A673 (cell line): ENCODE measurements at regions not wholly inside any gene's neighbourhood (a gene's known extent, or its start where the extent isn't known, plus 50 kb on each side); places are given as distances from the start of the nearest gene placed in this dataset.

ENCODE experiments used
- BruUV-seq: library from RNA; stranded (reverse); fragments of 400-500 nt; replicated peaks from 2 replicates; lab custom pipeline; 2021; lab: Mats Ljungman, UMichigan
- CTCF ChIA-PET: fragments of 300-600 bp; sonication (Branson Sonifier 250); formaldehyde crosslinking; loops from one replicate; lab custom pipeline; 2022; ENCODE audit warnings: antibody characterized with exemption; lab: Charles Lee
- POLR2A ChIA-PET: fragments of 300-600 bp; sonication (Branson Sonifier 250); formaldehyde crosslinking; loops from one replicate; lab custom pipeline; 2022; ENCODE audit warnings: antibody characterized with exemption; ENCODE audit not compliant: low non-redundant PET; lab: Charles Lee
- DNase-seq: peaks from one replicate; pipeline ENCODE4 v3.0.0-alpha.2; 2015; ENCODE audit warnings: low spot score
- H3K27ac ChIP-seq: fragments of 200-600 bp; sonication (generic); 2 replicates; pipeline ENCODE4 v1.5.1; 2016; ENCODE audit warnings: mixed run types, low read depth, mild to moderate bottlenecking, mixed read lengths, antibody characterized with exemption, low read length; ENCODE audit not compliant: poor library complexity, severe bottlenecking
- H3K27me3 ChIP-seq: fragments of 200-600 bp; sonication (generic); replicated peaks from 2 replicates; pipeline ENCODE4 v1.6.1; 2017; ENCODE audit warnings: mixed run types, low read depth, mild to moderate bottlenecking, mixed read lengths, antibody characterized with exemption, low read length; ENCODE audit not compliant: insufficient read depth, poor library complexity
- H3K36me3 ChIP-seq: fragments of 200-600 bp; sonication (generic); 2 replicates; pipeline ENCODE4 v1.6.1; 2016; ENCODE audit warnings: mixed run types, mild to moderate bottlenecking, mixed read lengths, antibody characterized with exemption, low read length; ENCODE audit not compliant: insufficient read depth, poor library complexity, severe bottlenecking
- H3K4me1 ChIP-seq: fragments of 200-600 bp; sonication (generic); 2 replicates; pipeline ENCODE4 v1.6.1; 2017; ENCODE audit warnings: mixed run types, mild to moderate bottlenecking, mixed read lengths, antibody characterized with exemption, low read length; ENCODE audit not compliant: insufficient read depth, poor library complexity, severe bottlenecking
- H3K4me3 ChIP-seq: fragments of 200-600 bp; sonication (generic); 2 replicates; pipeline ENCODE4 v1.5.1; 2016; ENCODE audit warnings: low read depth, mixed run types, mild to moderate bottlenecking, mixed read lengths, low read length; ENCODE audit not compliant: poor library complexity, severe bottlenecking
- H3K9me3 ChIP-seq: fragments of 200-600 bp; sonication (generic); 2 replicates; pipeline ENCODE4 v1.6.1; 2016; ENCODE audit warnings: mixed run types, low read depth, mild to moderate bottlenecking, mixed read lengths, antibody characterized with exemption, low read length; ENCODE audit not compliant: poor library complexity, severe bottlenecking
- CTCF ChIP-seq: fragments of 300-800, 200-600 bp; sonication (generic); conservative IDR thresholded peaks from 2 replicates; pipeline ENCODE4 v1.5.1; 2017; ENCODE audit warnings: low read depth, mild to moderate bottlenecking, antibody characterized with exemption, low read length, moderate library complexity, mixed read lengths
- EZH2 ChIP-seq: fragments of 200-600 bp; sonication (generic); IDR thresholded peaks from 2 replicates; pipeline ENCODE4 v1.6.1; 2017; ENCODE audit warnings: borderline replicate concordance, low read depth, mild to moderate bottlenecking, mixed read lengths, antibody characterized with exemption, low read length; ENCODE audit not compliant: poor library complexity, severe bottlenecking
- intact Hi-C: fragments of 100-400 bp; cut with micrococcal nuclease; formaldehyde crosslinking; loops from one replicate; pipeline ENCODE4 v1.10.0; 2022; ENCODE audit not compliant: unreplicated experiment

- no peak overlapping the region for H3K4me3 ChIP-seq
- no peaks in the 10 kb centered on the region for H3K36me3 ChIP-seq
- no peaks in the 10 kb centered on the region for H3K4me1 ChIP-seq
- TF ChIP-seq EZH2 (no peak), CTCF (no peak)
- ChIA-PET CTCF (no interaction called here), POLR2A (no interaction called here)
- DNase-seq: no peak
- intact Hi-C loops: no loop called here
- H3K9me3 ChIP-seq: no peaks in the 10 kb centered on the region
- no peak overlapping the region for H3K27ac ChIP-seq
- H3K27me3 ChIP-seq: no peaks in the 10 kb centered on the region
- no TSS peak for BruUV-seq
Measured at GRCh38 chr4:110949542-110949941, 326.7 kb upstream of the PITX2 start.

GRCh38 chr4:110950731-110951130, 327.9 kb upstream of the PITX2 start:
- no peak overlapping the region for H3K27ac ChIP-seq
- TF ChIP-seq EZH2 (no peak), CTCF (no peak)
- H3K9me3 ChIP-seq: no peaks in the 10 kb centered on the region
- DNase-seq: no peak
- no peaks in the 10 kb centered on the region for H3K4me1 ChIP-seq
- H3K27me3 ChIP-seq: no peaks in the 10 kb centered on the region
- ChIA-PET CTCF (no interaction called here), POLR2A (no interaction called here)
- BruUV-seq: no TSS peak
- H3K36me3 ChIP-seq: no peaks in the 10 kb centered on the region
- intact Hi-C loops: no loop called here
- no peak overlapping the region for H3K4me3 ChIP-seq

GRCh38 chr4:110953191-110953590, 330.3 kb upstream of the PITX2 start:
- Histone ChIP-seq H3K4me1 (no peaks in the 10 kb centered on the region), H3K36me3 (no peaks in the 10 kb centered on the region), H3K9me3 (no peaks in the 10 kb centered on the region), H3K4me3 (no peak overlapping the region), H3K27me3 (no peaks in the 10 kb centered on the region), H3K27ac (no peak overlapping the region)
- TF ChIP-seq CTCF (no peak), EZH2 (no peak)
- ChIA-PET CTCF (no interaction called here), POLR2A (no interaction called here)
- no TSS peak for BruUV-seq
- intact Hi-C loops: no loop called here
- no peak for DNase-seq
